Activated B cell treated with CpG ODN at 0.5 μM for 24 hours (primary cell): ENCODE measurements at regions not wholly inside any gene's neighbourhood (a gene's known extent, or its start where the extent isn't known, plus 50 kb on each side); places are given as distances from the start of the nearest gene placed in this dataset.
"Not testable (repeated sequence)": the region's sequence is repeated elsewhere in the genome, so short reads cannot be mapped to it uniquely, and the experiment has no call there.

Experiments used
- ATAC-seq: fragments of 200-7000 bp; cut with Tn5 transposase; one replicate; pipeline ENCODE4 v1.10.0; 2021; ENCODE audit warnings: low read depth, mild to moderate bottlenecking, moderate library complexity
- CTCF ChIA-PET: fragments of 350-600 bp; sonication (Branson Sonifier 250); formaldehyde crosslinking; loops from one replicate; lab custom pipeline; 2021; ENCODE audit warnings: antibody characterized with exemption; lab: Charles Lee
- POLR2A ChIA-PET: fragments of 350-600 bp; sonication (Branson Sonifier 250); formaldehyde crosslinking; loops from one replicate; lab custom pipeline; 2021; ENCODE audit warnings: antibody characterized with exemption; lab: Charles Lee
- DNase-seq: peaks from one replicate; pipeline ENCODE4 v3.0.0; 2022
- H3K27ac Mint-ChIP-seq: one replicate; pipeline ENCODE4 v1.8.0; 2020; ENCODE audit warnings: mixed read lengths
- H3K27me3 Mint-ChIP-seq: one replicate; pipeline ENCODE4 v1.8.0; 2021; ENCODE audit warnings: mixed read lengths
- H3K36me3 Mint-ChIP-seq: one replicate; pipeline ENCODE4 v1.8.0; 2021; ENCODE audit warnings: low read depth, mixed read lengths
- H3K4me1 Mint-ChIP-seq: one replicate; pipeline ENCODE4 v1.8.0; 2021; ENCODE audit warnings: mixed read lengths
- H3K4me3 Mint-ChIP-seq: one replicate; pipeline ENCODE4 v1.8.0; 2020; ENCODE audit warnings: mild to moderate bottlenecking, mixed read lengths
- H3K9me3 Mint-ChIP-seq: one replicate; pipeline ENCODE4 v1.8.0; 2020; ENCODE audit warnings: mixed read lengths
- intact Hi-C: fragments of 100-400 bp; cut with micrococcal nuclease; formaldehyde crosslinking; loops from one replicate; pipeline ENCODE4 v1.15.1; 2024
- TF ChIP-seq, protein P1 (sequence below): fragments of 200-600 bp; IDR thresholded peaks from one replicate; pipeline ENCODE4 v1.8.0; 2022; ENCODE audit warnings: antibody characterized with exemption, mild to moderate bottlenecking

DNA sequence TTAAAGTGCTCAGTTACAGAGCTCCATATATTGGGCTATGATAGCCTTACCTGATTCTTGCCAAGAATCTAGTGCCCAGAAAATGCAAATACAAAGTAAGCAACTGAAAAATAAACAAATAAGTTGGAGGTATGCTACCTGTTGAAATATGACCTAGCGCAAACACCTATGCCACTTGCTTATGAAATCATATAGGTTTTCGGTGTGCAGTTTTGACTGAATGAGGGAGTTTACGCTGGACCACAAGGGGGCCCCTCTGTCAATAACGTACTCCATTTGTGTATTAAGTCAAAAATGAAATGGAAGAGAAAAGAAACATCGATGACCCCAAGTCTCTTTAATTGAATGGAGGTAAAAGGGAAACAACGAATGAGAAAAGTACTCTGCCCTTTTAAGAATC, 84.9 kb upstream of the TRIM77 start:
- H3K4me3 Mint-ChIP-seq, result no peak overlapping the region
- no peaks in the 10 kb centered on the region for H3K4me1 Mint-ChIP-seq
- no peaks in the 10 kb centered on the region for H3K27me3 Mint-ChIP-seq
- intact Hi-C loops, result no loop called here
- ChIA-PET CTCF (no interaction called here), POLR2A (no interaction called here)
- H3K36me3 Mint-ChIP-seq, result no peaks in the 10 kb centered on the region
- TF ChIP-seq, protein P1, sequence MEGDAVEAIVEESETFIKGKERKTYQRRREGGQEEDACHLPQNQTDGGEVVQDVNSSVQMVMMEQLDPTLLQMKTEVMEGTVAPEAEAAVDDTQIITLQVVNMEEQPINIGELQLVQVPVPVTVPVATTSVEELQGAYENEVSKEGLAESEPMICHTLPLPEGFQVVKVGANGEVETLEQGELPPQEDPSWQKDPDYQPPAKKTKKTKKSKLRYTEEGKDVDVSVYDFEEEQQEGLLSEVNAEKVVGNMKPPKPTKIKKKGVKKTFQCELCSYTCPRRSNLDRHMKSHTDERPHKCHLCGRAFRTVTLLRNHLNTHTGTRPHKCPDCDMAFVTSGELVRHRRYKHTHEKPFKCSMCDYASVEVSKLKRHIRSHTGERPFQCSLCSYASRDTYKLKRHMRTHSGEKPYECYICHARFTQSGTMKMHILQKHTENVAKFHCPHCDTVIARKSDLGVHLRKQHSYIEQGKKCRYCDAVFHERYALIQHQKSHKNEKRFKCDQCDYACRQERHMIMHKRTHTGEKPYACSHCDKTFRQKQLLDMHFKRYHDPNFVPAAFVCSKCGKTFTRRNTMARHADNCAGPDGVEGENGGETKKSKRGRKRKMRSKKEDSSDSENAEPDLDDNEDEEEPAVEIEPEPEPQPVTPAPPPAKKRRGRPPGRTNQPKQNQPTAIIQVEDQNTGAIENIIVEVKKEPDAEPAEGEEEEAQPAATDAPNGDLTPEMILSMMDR, result no peak
- H3K27ac Mint-ChIP-seq, result no peak overlapping the region
- DNase-seq, result no peak
- H3K9me3 Mint-ChIP-seq, result no peaks in the 10 kb centered on the region
- ATAC-seq, result no peak

DNA sequence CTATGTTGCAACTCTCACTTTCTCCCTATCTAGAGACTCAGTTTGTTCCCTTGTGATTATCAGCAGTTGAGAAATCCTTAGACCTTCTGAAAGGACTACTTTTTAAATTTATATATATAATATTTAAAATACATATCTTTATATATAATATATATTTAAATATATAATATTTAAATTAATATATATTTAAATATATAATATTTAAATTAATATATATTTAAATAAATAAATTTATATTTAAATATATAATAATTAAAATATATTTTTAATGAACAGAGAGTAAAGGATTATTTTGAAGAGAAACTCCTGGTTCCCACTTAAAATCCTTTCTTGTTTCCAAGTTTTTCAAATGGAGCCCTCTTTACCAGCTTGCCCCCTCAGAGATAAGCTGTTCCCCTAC, 83.7 kb upstream of the TRIM77 start:
- CTCF ChIA-PET, result no interaction called here
- H3K27ac Mint-ChIP-seq, result no peak overlapping the region
- no peak overlapping the region for H3K4me3 Mint-ChIP-seq
- TF ChIP-seq, protein P1, result no peak
- no peak for ATAC-seq
- H3K27me3 Mint-ChIP-seq, result no peaks in the 10 kb centered on the region
- H3K9me3 Mint-ChIP-seq, result no peaks in the 10 kb centered on the region
- no peak for DNase-seq
- no peaks in the 10 kb centered on the region for H3K4me1 Mint-ChIP-seq
- POLR2A ChIA-PET, result no interaction called here
- H3K36me3 Mint-ChIP-seq, result no peaks in the 10 kb centered on the region
- intact Hi-C loops, result no loop called here

DNA sequence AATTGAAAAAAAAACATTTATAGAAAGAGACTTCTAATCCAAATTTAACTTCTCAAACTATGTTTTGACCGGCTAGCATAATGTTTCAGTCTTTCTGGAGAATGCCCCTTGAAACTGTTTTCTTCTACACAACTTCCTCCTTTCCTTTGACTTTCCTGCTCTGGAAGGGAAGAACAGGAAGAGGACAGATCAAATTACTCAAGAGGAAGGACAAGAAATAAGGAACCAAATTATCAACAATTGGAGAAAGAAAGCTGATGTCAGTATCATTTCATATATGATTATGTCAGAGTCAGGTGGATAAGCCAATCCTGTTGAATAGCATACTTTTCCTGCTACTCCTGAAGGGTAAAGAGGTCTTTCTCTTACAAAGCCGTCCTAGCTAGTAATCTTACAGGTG, 83.2 kb upstream of the TRIM77 start:
- H3K4me1 Mint-ChIP-seq, POLR2A ChIA-PET, H3K36me3 Mint-ChIP-seq, H3K27me3 Mint-ChIP-seq, CTCF ChIA-PET, DNase-seq, H3K9me3 Mint-ChIP-seq, H3K4me3 Mint-ChIP-seq, ATAC-seq, H3K27ac Mint-ChIP-seq, intact Hi-C loops: not testable (repeated sequence)

DNA sequence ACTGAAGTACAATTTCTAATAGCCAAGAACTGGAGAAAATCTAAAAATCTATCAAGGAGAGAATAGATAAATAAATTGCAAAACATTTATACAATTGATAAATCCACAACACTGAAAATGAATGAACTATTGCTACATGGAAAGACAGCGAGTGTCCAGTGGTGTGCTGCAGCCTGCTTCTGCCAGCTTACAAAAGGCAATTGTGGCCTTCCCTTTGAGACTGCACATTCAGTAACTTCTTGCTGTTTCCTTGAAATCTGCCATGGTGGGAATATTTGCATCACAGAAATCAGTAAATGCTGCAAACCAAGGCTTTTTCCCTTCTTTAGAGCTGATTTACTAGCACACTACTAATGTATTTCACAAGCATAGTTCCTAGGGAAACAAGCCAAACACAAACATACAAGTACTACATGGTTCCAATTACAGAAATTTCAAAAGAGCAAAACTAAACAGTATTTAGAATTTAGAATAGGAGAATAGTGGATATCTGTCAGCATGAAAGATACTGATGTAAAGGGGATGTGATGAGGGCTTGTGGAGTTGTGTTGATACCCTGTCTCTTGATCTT, 76.9 kb upstream of the TRIM77 start:
- Mint-ChIP-seq H3K4me1 (no peaks in the 10 kb centered on the region), H3K9me3 (no peaks in the 10 kb centered on the region), H3K27me3 (no peaks in the 10 kb centered on the region), H3K27ac (no peak overlapping the region), H3K4me3 (no peak overlapping the region), H3K36me3 (no peaks in the 10 kb centered on the region)
- POLR2A ChIA-PET, result no interaction called here
- intact Hi-C loops, result no loop called here
- CTCF ChIA-PET, result no interaction called here
- TF ChIP-seq, protein P1, result no peak
- ATAC-seq (no peak), DNase-seq (no peak)

DNA sequence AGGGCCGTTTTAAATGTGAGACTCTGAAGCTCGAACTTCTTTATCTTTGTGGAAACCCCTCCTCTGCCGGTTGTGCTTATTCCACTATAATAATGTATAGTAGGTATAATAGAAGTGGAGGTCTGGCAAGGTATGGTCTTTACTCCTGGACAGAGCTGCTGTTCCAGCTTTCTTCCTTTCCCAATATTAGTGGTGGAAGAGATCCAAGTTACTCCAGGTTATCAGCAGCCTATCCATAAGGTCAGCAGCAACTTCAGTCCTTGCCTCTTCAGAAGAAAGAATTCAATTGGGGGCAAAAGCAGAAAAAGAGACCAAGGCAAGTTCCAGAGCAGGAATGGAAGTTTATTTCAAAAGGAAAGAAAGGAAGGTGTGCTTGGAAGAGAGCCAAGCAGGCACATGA, 69.3 kb upstream of the TRIM77 start:
- H3K4me3 Mint-ChIP-seq, H3K9me3 Mint-ChIP-seq, ATAC-seq, H3K27ac Mint-ChIP-seq, intact Hi-C loops, CTCF ChIA-PET, H3K27me3 Mint-ChIP-seq, H3K4me1 Mint-ChIP-seq, H3K36me3 Mint-ChIP-seq, POLR2A ChIA-PET, DNase-seq: not testable (repeated sequence)

DNA sequence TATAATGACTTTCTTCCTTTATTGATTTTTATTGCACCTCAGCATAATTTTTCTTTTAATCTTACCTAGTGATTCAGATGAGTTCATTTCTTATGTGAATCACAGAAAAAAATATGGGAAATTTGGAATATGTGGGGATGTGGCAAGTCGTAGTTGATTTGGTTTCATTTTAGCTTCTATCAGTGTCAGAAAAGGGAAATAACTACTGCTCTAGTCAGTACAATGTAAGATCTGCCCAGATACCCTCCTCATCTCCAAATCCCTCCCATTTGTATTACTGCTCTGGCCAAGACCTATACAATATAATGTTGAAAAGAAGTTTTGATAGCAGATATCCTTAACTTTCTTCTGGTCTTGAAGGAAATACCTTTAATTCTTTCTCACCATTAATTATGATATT, 61.9 kb upstream of the TRIM77 start:
- H3K27me3 Mint-ChIP-seq, ATAC-seq, H3K4me3 Mint-ChIP-seq, H3K27ac Mint-ChIP-seq, H3K9me3 Mint-ChIP-seq, CTCF ChIA-PET, DNase-seq, POLR2A ChIA-PET, H3K36me3 Mint-ChIP-seq, intact Hi-C loops, H3K4me1 Mint-ChIP-seq: not testable (repeated sequence)

DNA sequence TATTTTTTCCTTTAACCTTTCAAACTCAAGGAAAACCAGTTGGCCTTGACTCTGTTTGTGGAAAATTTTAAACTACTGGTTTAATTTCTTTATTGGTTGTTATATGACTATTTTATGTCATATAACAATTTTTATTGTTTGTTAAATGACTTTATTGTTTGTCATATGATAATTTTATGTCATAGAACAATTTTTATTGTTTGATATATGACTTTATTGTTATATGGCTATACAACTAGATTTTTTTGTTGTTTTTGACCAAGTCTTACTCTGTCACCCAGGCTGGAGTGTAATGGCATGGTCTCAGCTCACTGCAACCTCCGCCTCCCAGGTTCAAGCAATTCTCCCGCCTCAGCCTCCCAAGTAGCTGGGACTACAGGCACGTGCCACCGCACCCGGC, 61.1 kb upstream of the TRIM77 start:
- CTCF ChIA-PET, H3K27ac Mint-ChIP-seq, ATAC-seq, H3K9me3 Mint-ChIP-seq, H3K4me3 Mint-ChIP-seq, DNase-seq, POLR2A ChIA-PET, H3K27me3 Mint-ChIP-seq, H3K4me1 Mint-ChIP-seq, H3K36me3 Mint-ChIP-seq, intact Hi-C loops: not testable (repeated sequence)

DNA sequence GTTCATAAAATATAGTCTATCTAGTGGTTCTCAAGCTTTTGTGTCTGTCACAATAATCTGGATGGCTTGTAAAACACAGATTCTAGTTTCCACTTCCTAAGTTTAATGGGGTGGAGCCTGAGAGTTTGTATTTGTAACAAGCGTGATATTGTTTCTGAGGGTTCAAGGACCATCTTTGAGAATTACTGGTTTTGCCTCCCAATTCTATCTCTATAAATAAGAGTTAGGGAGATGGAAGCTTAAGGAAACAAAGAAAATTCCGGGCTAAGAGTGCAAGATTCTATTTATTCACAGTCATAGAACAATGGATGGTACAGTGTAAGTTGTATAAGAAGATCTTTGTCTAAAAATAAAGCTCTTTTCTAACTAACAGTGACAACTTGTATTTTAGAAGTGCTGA, 55.4 kb upstream of the TRIM77 start:
- H3K4me3 Mint-ChIP-seq, H3K27me3 Mint-ChIP-seq, H3K27ac Mint-ChIP-seq, CTCF ChIA-PET, H3K36me3 Mint-ChIP-seq, POLR2A ChIA-PET, H3K4me1 Mint-ChIP-seq, ATAC-seq, H3K9me3 Mint-ChIP-seq, intact Hi-C loops, DNase-seq: not testable (repeated sequence)

DNA sequence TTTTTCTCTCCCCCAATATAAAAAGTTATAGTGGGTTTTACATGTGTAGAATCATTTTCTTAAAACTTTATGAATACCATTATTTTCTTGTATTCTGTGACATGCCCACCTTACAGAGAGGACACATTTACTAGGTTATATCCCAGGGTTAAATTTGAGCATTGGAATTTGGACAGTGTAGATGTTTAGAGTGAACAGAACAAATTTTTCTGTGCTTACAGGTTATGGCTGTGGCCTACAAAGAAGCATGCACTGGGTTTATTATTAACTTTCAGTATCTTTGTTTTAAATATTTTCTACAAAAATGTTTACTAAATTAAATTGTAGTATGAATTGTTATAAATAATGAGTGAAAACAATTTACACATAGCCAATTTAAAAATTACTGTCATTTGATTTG, 51.3 kb upstream of the TRIM77 start:
- intact Hi-C loops, H3K4me1 Mint-ChIP-seq: not testable (repeated sequence)

DNA sequence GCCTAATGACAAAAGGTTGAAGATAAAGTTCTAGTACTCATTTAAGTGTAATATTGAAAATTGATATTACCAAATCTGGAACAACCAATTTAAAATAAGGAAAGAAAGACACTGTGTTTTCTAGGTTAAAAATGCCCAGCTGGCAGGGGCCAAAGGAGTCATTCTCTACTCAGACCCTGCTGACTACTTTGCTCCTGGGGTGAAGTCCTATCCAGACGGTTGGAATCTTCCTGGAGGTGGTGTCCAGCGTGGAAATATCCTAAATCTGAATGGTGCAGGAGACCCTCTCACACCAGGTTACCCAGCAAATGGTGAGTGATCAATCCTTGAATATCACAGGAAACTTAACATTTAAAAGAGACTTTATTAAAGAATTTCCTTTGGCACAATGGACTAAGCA, 50.7 kb upstream of the TRIM77 start:
- H3K9me3 Mint-ChIP-seq, POLR2A ChIA-PET, intact Hi-C loops, DNase-seq, H3K4me3 Mint-ChIP-seq, ATAC-seq, H3K27ac Mint-ChIP-seq, H3K27me3 Mint-ChIP-seq, CTCF ChIA-PET, H3K4me1 Mint-ChIP-seq, H3K36me3 Mint-ChIP-seq: not testable (repeated sequence)

More for the DNA sequence above, 51.3 kb upstream of the TRIM77 start:
- CTCF ChIA-PET, POLR2A ChIA-PET, H3K9me3 Mint-ChIP-seq, H3K27me3 Mint-ChIP-seq, H3K27ac Mint-ChIP-seq, H3K36me3 Mint-ChIP-seq, H3K4me3 Mint-ChIP-seq, ATAC-seq, DNase-seq: not testable (repeated sequence)
